NCI-H460 (cell line): ENCODE measurements at regions not wholly inside any gene's neighbourhood (a gene's known extent, or its start where the extent isn't known, plus 50 kb on each side); places are given as distances from the start of the nearest gene placed in this dataset.
"Not testable (repeated sequence)": the region's sequence is repeated elsewhere in the genome, so short reads cannot be mapped to it uniquely, and the experiment has no call there.

Source experiments
- DNase-seq: peaks from one replicate; pipeline ENCODE4 v3.0.0-alpha.2; 2016; ENCODE audit warnings: low read depth; ENCODE audit errors: extremely low read depth

- DNase-seq = no peak
These were observed 177.7 kb downstream of the ZNF674 start for GRCh38 chrX:46367491-46367890.

DNA sequence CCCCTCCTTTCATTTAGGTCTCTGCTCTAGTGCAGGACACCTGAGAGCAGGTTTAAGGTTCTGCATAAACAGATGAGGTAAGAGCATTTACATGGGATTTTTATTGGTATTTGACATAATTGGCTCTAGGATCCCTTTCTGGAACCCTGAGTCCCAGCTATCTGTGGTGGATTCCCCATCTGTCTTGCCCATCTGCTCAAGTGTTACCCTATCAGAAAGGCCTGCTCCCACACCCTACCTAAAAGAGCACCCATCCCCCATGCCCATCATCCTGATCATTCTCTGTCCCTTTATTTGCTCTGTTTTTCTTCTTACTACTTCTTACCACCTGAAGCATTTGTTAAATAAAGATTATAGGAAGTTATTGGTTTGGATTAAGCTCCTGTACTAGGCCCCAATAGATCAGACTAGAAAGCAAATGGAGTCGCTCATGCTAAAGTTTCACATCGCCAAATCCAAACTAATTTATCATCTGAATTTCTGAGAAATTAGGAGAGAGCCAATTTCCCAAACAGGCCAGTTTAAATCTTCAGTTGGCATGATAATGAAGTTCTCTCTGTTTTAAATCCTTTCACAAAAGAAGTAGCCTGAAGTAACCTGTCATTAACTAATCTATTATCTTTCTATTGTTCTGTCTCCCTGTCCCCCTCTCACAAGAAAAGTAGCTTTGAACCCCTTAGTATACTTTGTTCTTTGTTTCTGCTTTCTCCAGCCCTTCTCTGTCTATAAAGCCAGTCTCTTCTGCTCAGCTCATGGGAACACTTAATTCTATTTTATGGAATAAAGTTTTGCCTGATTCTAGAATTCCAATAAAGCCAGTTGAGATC is 178.6 kb downstream of the ZNF674 start:
- no peak for DNase-seq

- no peak for DNase-seq
These were observed 190.7 kb downstream of the ZNF674 start for GRCh38 chrX:46354481-46354880.

- DNase-seq = no peak
These were observed 203.4 kb downstream of the ZNF674 start for GRCh38 chrX:46341767-46342322.

DNA sequence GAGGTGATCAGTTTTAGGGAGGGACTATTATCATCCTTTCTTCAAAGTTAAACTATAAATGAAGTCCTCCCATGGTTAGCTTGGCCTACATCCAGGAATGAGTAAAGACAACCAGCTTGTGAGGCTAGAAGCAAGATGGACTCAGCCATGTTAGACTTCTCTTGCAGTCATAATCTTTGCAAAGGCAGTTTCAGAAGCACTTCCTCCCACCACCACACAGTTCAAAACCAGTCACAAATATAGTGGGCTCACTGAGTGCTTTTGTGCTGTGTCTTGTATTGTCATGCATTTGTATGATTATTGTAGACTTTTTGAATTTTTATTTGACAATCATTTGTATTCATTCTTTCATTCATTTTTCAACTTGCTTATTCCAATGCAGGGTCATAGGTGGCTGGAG is 204.5 kb downstream of the ZNF674 start:
- DNase-seq = no peak

- no peak for DNase-seq
These were observed 211.7 kb downstream of the ZNF674 start for GRCh38 chrX:46333550-46333949.

- no peak for DNase-seq
These were observed 214.2 kb downstream of the ZNF674 start for GRCh38 chrX:46330981-46331380.

DNA sequence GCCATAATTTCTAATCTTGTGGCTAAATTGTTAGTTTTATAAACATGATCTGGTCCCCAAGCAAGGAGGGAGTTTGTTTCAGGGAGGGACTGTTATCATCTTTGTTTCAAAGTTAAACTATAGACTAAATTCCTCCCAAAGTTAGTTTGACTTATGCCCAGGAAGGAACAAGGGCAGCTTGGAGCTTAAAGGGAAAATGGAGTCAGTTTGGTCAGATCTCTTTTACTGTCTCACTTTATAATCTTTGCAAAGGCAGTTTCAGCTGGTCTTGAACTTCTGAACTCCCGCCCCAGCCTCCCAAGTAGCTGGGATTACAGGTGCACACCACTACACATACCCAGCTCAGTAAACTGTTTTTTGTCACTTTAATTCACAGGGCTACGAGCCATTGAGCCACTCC is 214.7 kb downstream of the ZNF674 start:
- no peak for DNase-seq

- DNase-seq = no peak
These were observed 217.1 kb downstream of the ZNF674 start for GRCh38 chrX:46328133-46328532.

- DNase-seq = peak; percentile 84
These were observed 217.6 kb downstream of the ZNF674 start for GRCh38 chrX:46327566-46328115.

GRCh38 chrX:46326161-46326560 is 219.1 kb downstream of the ZNF674 start:
- DNase-seq = peak; percentile 22

GRCh38 chrX:46325312-46325877 is 219.8 kb downstream of the ZNF674 start:
- DNase-seq = peak; percentile 58

DNA sequence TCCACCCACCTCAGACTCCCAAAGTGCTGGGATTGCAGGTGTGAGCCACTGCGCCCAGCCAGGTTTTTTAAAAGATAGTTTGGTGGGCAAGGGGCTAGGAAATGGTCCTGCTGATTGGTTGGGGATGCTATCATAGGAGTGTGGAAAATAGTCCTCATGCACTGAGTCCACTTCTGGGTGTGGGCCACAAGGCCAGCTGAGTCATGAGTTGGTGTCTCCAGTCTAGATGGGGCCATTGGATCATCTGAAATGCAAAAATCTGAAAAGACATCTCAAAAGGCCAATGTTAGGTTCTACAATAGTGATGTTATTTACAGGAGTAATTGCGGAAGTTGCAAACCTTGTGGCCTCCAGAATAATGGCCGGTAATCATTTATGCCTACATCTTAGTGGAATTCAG is 221.1 kb downstream of the ZNF674 start:
- DNase-seq = no peak

GRCh38 chrX:46322929-46323328 is 222.3 kb downstream of the ZNF674 start:
- not testable (repeated sequence) for DNase-seq

- DNase-seq = no peak
These were observed 223.5 kb downstream of the ZNF674 start for GRCh38 chrX:46321676-46322075.

DNA sequence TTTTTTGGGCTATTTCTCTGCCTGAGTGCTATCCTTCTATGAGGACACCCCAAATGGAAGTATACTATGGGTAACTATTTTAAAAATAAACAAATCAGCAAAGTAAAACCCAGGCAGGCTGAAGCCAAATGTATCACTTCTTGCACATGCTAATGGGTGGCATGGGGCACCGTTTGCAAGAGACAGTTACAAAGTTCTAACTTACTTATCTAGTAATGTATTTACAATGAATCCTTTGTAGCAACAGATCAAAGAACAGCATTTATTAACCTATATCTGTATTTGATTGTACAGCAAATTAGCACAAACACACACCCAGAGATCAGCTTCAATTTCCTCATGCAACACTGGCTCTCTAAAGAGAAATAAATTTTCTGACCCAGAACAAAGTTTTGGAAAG is 225.5 kb downstream of the ZNF674 start:
- DNase-seq = no peak

GRCh38 chrX:46318551-46318950 is 226.7 kb downstream of the ZNF674 start:
- DNase-seq = no peak

DNA sequence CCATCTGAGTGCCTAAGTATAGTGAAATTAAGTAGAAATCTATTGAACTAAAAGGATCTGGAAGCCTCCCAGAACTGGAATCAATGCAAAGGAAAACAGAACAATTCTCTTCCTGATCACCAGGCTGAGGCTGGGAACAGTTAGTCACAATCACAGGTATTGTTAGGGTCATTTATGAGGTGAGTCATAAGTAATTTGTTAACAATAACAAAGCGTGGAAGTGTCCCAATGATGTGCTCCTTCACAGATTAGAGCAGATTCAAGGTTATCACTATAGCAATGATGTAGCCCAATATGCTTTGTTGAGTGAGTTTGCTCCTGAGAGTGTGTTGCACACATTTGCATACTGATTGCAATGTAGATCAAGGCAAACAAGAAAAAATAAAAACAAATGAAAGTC is 228.1 kb downstream of the ZNF674 start:
- no peak for DNase-seq

GRCh38 chrX:46311581-46312120 is 233.6 kb downstream of the ZNF674 start:
- DNase-seq = no peak

- no peak for DNase-seq
These were observed 234.3 kb downstream of the ZNF674 start for GRCh38 chrX:46310815-46311497.

- no peak for DNase-seq
These were observed 237.1 kb downstream of the ZNF674 start for GRCh38 chrX:46308110-46308509.
